Tibial artery (tissue), 4 donors: ENCODE measurements at regions not wholly inside any gene's neighbourhood (a gene's known extent, or its start where the extent isn't known, plus 50 kb on each side); places are given as distances from the start of the nearest gene placed in this dataset.

ENCODE experiments used
- DNase-seq, 2 donors: peaks; one replicate each; pipeline ENCODE4 v3.0.0-alpha.2; 2019
- H3K27ac ChIP-seq, 2 donors: fragments of 200-600 bp; sonication (generic) in 1 of 2; 1 replicate in 1 of 2; 2 replicates in 1 of 2; pipeline ENCODE4 v1.5.1; 2018 to 2019; ENCODE audit warnings: mild to moderate bottlenecking in 1 of 2
- H3K27me3 ChIP-seq, 2 donors: fragments of 200-600 bp; sonication (generic) in 1 of 2; one replicate each; pipeline versions ENCODE4 v1.5.1 to v1.6.0; 2016 to 2019
- H3K36me3 ChIP-seq, 3 donors: fragments of 200-600 bp; sonication (generic) in 2 of 3; one replicate each; pipeline ENCODE4 v1.5.1; 2016 to 2019; ENCODE audit warnings: mild to moderate bottlenecking in 2 of 3
- H3K4me1 ChIP-seq, 4 donors: fragments of 200-600 bp; sonication (generic) in 2 of 4; 1 replicate in 3 of 4; 2 replicates in 1 of 4; pipeline ENCODE4 v1.5.1; 2016 to 2019
- H3K4me3 ChIP-seq, 2 donors: fragments of 200-600 bp; sonication (generic) in 1 of 2; 1 replicate in 1 of 2; 2 replicates in 1 of 2; pipeline ENCODE4 v1.5.1; 2018 to 2019; ENCODE audit warnings: mild to moderate bottlenecking in 2 of 2
- H3K9me3 ChIP-seq, 3 donors: fragments of 200-600 bp; sonication (generic) in 1 of 3; one replicate each; pipeline ENCODE4 v1.5.1; 2016 to 2019
- intact Hi-C: fragments of 100-400 bp; cut with DNase I; formaldehyde crosslinking; loops from one replicate; pipeline ENCODE4 v1.15.0; 2023; ENCODE audit warnings: low total_unique reads
- TF ChIP-seq, protein P1 (sequence below), 2 experiments: fragments of 200-600 bp in 1 of 2; fragments of 450-650 bp in 1 of 2; IDR thresholded peaks; one replicate each; pipeline ENCODE4 v1.5.1; 2017 to 2019; ENCODE audit warnings: antibody characterized with exemption in 2 of 2, mild to moderate bottlenecking in 1 of 2, moderate library complexity in 1 of 2

- Histone ChIP-seq H3K4me3 (no peak overlapping the region), H3K27ac (no peak overlapping the region), H3K4me1 (peaks cover 0 to 23% (median 4%) of the 10 kb centered on the region in 4 donors), H3K27me3 (no peaks in the 10 kb centered on the region), H3K36me3 (no peaks in the 10 kb centered on the region), H3K9me3 (no peaks in the 10 kb centered on the region)
- TF ChIP-seq, protein P1, sequence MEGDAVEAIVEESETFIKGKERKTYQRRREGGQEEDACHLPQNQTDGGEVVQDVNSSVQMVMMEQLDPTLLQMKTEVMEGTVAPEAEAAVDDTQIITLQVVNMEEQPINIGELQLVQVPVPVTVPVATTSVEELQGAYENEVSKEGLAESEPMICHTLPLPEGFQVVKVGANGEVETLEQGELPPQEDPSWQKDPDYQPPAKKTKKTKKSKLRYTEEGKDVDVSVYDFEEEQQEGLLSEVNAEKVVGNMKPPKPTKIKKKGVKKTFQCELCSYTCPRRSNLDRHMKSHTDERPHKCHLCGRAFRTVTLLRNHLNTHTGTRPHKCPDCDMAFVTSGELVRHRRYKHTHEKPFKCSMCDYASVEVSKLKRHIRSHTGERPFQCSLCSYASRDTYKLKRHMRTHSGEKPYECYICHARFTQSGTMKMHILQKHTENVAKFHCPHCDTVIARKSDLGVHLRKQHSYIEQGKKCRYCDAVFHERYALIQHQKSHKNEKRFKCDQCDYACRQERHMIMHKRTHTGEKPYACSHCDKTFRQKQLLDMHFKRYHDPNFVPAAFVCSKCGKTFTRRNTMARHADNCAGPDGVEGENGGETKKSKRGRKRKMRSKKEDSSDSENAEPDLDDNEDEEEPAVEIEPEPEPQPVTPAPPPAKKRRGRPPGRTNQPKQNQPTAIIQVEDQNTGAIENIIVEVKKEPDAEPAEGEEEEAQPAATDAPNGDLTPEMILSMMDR (IDR thresholded peaks at IDR 0.05) = no peak
- intact Hi-C loops = no loop called here
- no peak for DNase-seq
Measured at GRCh38 chr4:158374318-158374717, 147.4 kb upstream of the RXFP1 start.

DNA sequence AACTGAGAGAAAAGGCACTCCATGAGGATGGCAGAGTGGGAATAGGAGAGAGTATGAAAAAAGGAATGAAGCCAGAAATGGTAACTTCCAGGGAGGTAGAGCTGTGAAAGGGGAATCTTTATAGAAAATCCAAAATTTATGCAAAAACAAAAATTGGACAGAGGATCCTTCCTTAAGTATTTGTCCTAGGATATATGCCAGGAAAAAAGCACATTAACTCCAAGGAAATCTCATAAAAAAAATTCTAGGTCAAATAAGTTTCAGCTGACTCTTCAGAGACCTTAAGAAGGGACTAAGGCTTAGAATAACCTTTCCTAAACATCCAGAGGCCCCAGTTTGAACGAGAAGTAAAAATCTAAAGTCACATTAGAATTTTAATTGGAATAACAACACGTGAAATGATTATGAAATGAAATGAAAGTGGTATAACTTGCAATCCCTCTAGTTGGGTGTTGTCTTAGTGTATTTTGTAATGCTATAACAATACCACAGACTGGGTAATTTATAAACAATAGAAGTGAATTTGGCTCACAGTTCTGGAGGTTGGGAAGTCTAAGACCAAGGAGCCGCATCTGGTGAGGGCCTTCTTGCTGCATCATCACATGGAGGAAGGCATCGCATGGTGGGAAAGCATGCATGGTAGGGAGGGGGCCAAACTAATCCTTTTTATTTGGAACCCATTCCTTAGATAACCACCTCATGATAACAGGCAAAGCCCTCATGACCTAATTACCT is 145.4 kb upstream of the RXFP1 start:
- TF ChIP-seq, protein P1 (IDR thresholded peaks at IDR 0.05) = no peak
- peaks cover 0 to 23% (median 4%) of the 10 kb centered on the region in 4 donors for H3K4me1 ChIP-seq
- no peaks in the 10 kb centered on the region for H3K27me3 ChIP-seq
- DNase-seq = no peak
- H3K9me3 ChIP-seq = no peaks in the 10 kb centered on the region
- intact Hi-C loops = no loop called here
- H3K27ac ChIP-seq = peak overlapping the region; percentile 9 to 22
- no peak overlapping the region for H3K4me3 ChIP-seq
- no peaks in the 10 kb centered on the region for H3K36me3 ChIP-seq

GRCh38 chr4:158384414-158384813 is 137.3 kb upstream of the RXFP1 start:
- intact Hi-C loops = no loop called here
- no peaks in the 10 kb centered on the region for H3K9me3 ChIP-seq
- H3K4me1 ChIP-seq = no peaks in the 10 kb centered on the region
- H3K36me3 ChIP-seq = no peaks in the 10 kb centered on the region
- no peak for DNase-seq
- no peak overlapping the region for H3K27ac ChIP-seq
- TF ChIP-seq, protein P1 (IDR thresholded peaks at IDR 0.05) = no peak
- H3K27me3 ChIP-seq = no peaks in the 10 kb centered on the region
- no peak overlapping the region for H3K4me3 ChIP-seq

DNA sequence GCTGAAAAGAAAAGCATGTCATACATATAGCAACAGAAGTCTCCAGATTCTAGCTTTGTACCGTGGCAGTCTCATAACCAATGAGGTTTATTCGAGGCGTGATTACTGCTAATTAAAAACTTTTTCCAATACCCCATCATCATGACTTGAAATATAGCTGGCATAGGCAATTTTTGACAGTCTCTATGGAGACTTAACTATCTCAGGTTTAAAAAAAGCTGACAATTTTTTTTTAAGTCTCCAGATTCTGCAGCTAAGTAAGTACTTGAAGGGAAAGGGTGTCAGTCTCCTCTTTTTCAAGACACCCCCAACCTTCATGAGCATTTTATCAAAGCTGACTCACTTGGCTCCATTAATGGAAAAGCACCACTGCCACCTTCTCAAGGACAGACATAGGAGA is 126.3 kb upstream of the RXFP1 start:
- Histone ChIP-seq H3K4me3 (no peak overlapping the region), H3K4me1 (no peaks in the 10 kb centered on the region), H3K27ac (no peak overlapping the region), H3K9me3 (no peaks in the 10 kb centered on the region), H3K36me3 (no peaks in the 10 kb centered on the region), H3K27me3 (no peaks in the 10 kb centered on the region)
- TF ChIP-seq, protein P1 (IDR thresholded peaks at IDR 0.05) = no peak
- DNase-seq = no peak
- intact Hi-C loops = no loop called here

GRCh38 chr4:158395889-158396288 is 125.8 kb upstream of the RXFP1 start:
- Histone ChIP-seq H3K36me3 (no peaks in the 10 kb centered on the region), H3K9me3 (no peaks in the 10 kb centered on the region), H3K4me1 (no peaks in the 10 kb centered on the region), H3K27ac (no peak overlapping the region), H3K27me3 (no peaks in the 10 kb centered on the region), H3K4me3 (no peak overlapping the region)
- TF ChIP-seq, protein P1 (IDR thresholded peaks at IDR 0.05) = no peak
- no peak for DNase-seq
- intact Hi-C loops = no loop called here
